ENCODE measurements at regions not wholly inside any gene's neighbourhood (a gene's known extent, or its start where the extent isn't known, plus 50 kb on each side); places are given as distances from the start of the nearest gene placed in this dataset.

DNA sequence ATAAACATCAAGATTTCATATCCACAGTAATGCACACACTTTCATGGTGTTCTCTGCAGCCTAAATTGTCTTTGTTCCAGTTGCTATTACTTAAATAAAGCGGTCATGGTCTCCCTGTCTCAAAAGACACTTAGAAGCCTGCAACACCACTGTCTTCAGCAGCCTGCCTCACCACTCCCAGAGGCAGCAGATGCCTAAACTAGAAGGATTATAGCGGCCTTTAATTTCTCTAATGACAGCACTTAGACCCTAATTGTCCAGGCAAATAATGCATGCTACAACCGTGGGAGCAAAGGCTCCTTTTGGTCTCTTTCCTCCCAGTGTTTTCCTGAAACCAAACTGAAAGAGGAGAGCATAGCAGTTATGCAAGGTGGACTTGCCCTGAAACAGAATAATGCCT lies 248.8 kb upstream of the SLC39A10 start:
- no peak for TF ChIP-seq TAF1 (IDR thresholded peaks at IDR 0.05; ENCODE audit: borderline replicate concordance, low read depth, low read length)
- TF ChIP-seq POLR2A (IDR thresholded peaks at IDR 0.05; ENCODE audit: low read depth, low read length), result no peak
- TF ChIP-seq POLR2AphosphoS5 (IDR thresholded peaks at IDR 0.05; ENCODE audit: low read depth, low read length), result no peak

All from GM12892 (cell line).